ENCODE measurements at regions not wholly inside any gene's neighbourhood (a gene's known extent, or its start where the extent isn't known, plus 50 kb on each side); places are given as distances from the start of the nearest gene placed in this dataset.

DNA sequence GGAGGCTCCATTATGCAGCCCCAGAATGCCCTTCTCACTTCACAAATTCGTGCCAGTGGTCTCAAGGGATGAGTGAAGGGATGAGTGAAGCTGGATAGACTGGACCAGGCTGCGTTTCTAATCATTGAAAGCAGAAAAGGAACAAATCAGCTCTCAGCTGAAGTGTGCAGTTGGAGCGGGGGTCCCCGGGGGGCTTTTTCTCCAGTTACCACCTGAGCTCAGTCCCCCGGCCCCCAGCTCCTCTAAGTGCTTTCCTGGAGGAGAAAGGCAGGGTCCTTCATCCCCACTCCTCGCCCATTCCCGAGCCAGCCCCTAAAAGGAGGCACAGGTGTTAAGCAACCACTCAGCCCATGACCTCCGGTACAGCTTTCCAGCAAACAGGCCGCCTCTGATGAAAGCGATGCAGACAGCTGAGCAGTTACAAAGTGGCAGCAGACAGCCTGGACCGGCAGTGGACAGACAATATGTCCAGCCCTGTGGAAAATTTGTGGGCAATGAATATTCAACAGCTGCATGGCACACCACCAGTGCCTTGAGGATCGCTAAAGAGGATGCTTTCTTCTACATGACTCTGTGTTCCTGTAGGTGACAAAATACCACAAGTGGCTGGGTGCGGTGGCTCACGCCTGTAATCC lies 110.7 kb upstream of the UBL3 start:
- FAIRE-seq (no peak), ATAC-seq (no peak), DNase-seq (ENCODE audit: low read depth in 1 of 2, low spot score in 1 of 2) (no peak)
- Histone ChIP-seq H3K4me3 (no peak overlapping the region), H3K4me1 (no peaks in the 10 kb centered on the region), H3K9me3 (no peaks in the 10 kb centered on the region), H3K4me2 (no peak overlapping the region), H3K27ac (no peak overlapping the region)
- TF ChIP-seq POLR2A (IDR thresholded peaks at IDR 0.05; ENCODE audit: low read length) (no peak), BHLHE40 (IDR thresholded peaks at IDR 0.05; ENCODE audit: low read depth, low read length) (no peak), CHD2 (IDR thresholded peaks at IDR 0.05; ENCODE audit: low read length, partially characterized antibody) (no peak), KDM5A (IDR thresholded peaks at IDR 0.05) (no peak), ZC3H11A (IDR thresholded peaks at IDR 0.05) (no peak), ZNF302 (CRISPR knock-in tag; IDR thresholded peaks at IDR 0.05) (no peak)
- TF ChIP-seq, protein P1, sequence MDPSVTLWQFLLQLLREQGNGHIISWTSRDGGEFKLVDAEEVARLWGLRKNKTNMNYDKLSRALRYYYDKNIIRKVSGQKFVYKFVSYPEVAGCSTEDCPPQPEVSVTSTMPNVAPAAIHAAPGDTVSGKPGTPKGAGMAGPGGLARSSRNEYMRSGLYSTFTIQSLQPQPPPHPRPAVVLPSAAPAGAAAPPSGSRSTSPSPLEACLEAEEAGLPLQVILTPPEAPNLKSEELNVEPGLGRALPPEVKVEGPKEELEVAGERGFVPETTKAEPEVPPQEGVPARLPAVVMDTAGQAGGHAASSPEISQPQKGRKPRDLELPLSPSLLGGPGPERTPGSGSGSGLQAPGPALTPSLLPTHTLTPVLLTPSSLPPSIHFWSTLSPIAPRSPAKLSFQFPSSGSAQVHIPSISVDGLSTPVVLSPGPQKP (IDR thresholded peaks at IDR 0.05; ENCODE audit: low read depth, low read length) = no peak
- 53% methylated on average over 13 of the region's 14 CpGs for WGBS (ENCODE audit: missing lambda C conversion rate)
- ChIA-PET POLR2A (no interaction called here), CTCF (interaction anchor here (1.3 kb wide), 1 partner anchor 13 kb away, joined by 4 read pairs; no protein-coding TSS in a partner anchor)

DNA sequence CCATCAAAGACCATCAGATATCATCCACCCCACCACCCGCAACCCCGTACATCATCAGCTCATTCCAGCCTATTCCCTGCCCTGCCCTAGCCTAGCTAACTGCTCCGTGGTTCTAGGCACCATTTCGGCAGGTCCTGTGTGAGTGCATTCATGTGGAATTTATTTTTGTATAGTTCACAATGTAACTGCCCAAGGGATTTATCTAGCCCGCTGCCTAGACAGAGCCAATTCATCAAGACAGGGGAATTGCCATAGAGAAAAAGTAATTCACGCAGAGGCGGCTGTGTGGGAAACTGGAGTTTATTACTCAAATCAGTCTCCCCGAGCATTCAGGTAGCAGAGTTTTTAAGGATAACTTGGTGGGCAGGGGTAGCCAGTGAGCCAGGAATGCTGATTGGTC lies 109.2 kb upstream of the UBL3 start:
- no peak for FAIRE-seq
- no peaks in the 10 kb centered on the region for H3K9me3 ChIP-seq
- no peak overlapping the region for H3K4me3 ChIP-seq
- DNase-seq (ENCODE audit: low read depth in 1 of 2, low spot score in 1 of 2) = no peak
- WGBS (ENCODE audit: missing lambda C conversion rate) = 78% methylated on average over 8 of the region's 8 CpGs
- TF ChIP-seq, protein P2, sequence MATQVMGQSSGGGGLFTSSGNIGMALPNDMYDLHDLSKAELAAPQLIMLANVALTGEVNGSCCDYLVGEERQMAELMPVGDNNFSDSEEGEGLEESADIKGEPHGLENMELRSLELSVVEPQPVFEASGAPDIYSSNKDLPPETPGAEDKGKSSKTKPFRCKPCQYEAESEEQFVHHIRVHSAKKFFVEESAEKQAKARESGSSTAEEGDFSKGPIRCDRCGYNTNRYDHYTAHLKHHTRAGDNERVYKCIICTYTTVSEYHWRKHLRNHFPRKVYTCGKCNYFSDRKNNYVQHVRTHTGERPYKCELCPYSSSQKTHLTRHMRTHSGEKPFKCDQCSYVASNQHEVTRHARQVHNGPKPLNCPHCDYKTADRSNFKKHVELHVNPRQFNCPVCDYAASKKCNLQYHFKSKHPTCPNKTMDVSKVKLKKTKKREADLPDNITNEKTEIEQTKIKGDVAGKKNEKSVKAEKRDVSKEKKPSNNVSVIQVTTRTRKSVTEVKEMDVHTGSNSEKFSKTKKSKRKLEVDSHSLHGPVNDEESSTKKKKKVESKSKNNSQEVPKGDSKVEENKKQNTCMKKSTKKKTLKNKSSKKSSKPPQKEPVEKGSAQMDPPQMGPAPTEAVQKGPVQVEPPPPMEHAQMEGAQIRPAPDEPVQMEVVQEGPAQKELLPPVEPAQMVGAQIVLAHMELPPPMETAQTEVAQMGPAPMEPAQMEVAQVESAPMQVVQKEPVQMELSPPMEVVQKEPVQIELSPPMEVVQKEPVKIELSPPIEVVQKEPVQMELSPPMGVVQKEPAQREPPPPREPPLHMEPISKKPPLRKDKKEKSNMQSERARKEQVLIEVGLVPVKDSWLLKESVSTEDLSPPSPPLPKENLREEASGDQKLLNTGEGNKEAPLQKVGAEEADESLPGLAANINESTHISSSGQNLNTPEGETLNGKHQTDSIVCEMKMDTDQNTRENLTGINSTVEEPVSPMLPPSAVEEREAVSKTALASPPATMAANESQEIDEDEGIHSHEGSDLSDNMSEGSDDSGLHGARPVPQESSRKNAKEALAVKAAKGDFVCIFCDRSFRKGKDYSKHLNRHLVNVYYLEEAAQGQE (IDR thresholded peaks at IDR 0.05) = no peak
- TF ChIP-seq CBX8 (IDR thresholded peaks at IDR 0.05) (no peak), EHF (CRISPR knock-in tag; IDR thresholded peaks at IDR 0.05) (no peak), CHD4 (IDR thresholded peaks at IDR 0.05; ENCODE audit: borderline replicate concordance) (no peak), EHMT2 (IDR thresholded peaks at IDR 0.05; ENCODE audit: low read depth) (no peak), HDAC2 (IDR thresholded peaks at IDR 0.05) (no peak), GATA3 (IDR thresholded peaks at IDR 0.05; ENCODE audit: borderline replicate concordance) (no peak), MAFK (IDR thresholded peaks at IDR 0.05; ENCODE audit: partially characterized antibody) (no peak)
- TF ChIP-seq, protein P3, sequence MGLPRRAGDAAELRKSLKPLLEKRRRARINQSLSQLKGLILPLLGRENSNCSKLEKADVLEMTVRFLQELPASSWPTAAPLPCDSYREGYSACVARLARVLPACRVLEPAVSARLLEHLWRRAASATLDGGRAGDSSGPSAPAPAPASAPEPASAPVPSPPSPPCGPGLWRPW (IDR thresholded peaks at IDR 0.05) = no peak
- TF ChIP-seq, protein P4, sequence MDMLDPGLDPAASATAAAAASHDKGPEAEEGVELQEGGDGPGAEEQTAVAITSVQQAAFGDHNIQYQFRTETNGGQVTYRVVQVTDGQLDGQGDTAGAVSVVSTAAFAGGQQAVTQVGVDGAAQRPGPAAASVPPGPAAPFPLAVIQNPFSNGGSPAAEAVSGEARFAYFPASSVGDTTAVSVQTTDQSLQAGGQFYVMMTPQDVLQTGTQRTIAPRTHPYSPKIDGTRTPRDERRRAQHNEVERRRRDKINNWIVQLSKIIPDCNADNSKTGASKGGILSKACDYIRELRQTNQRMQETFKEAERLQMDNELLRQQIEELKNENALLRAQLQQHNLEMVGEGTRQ (IDR thresholded peaks at IDR 0.05) = no peak
- TF ChIP-seq, protein P5, sequence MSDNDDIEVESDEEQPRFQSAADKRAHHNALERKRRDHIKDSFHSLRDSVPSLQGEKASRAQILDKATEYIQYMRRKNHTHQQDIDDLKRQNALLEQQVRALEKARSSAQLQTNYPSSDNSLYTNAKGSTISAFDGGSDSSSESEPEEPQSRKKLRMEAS (IDR thresholded peaks at IDR 0.05) = no peak
- ChIA-PET CTCF (no interaction called here), POLR2A (no interaction called here)
- H3K4me2 ChIP-seq = no peak overlapping the region
- no peak overlapping the region for H3K27ac ChIP-seq
- no peak for ATAC-seq
- H3K4me1 ChIP-seq = no peaks in the 10 kb centered on the region

DNA sequence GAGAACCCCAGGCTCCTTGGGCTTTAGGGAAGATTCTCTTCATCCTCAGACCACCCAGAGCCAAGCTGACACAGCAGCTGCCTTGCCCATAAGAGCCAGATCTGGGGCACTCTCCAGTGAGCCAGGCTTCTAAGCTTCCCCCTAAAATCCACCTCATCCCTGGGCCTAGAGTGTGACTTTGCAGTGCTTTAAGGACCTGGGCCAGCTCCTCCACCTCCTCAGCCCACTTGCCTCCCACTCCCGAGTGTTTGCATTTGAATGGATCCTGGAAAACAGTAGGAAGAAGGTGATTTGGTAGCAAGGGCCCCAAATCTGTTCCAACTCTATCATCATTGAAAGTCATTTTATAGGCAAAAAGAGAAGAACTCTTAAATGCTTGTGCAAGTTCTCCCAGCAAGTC lies 108.7 kb upstream of the UBL3 start:
- DNase-seq (ENCODE audit: low read depth in 1 of 2, low spot score in 1 of 2) (no peak), FAIRE-seq (no peak), ATAC-seq (no peak)
- H3K27ac ChIP-seq = no peak overlapping the region
- H3K4me1 ChIP-seq = no peaks in the 10 kb centered on the region
- H3K4me3 ChIP-seq = no peak overlapping the region
- ChIA-PET CTCF (no interaction called here), POLR2A (no interaction called here)
- TF ChIP-seq NFE2L2 (conservative IDR thresholded peaks at IDR 0.05; ENCODE audit: low read length) (no peak), CBX2 (IDR thresholded peaks at IDR 0.05; ENCODE audit: borderline replicate concordance, low read depth) (no peak), HOXA7 (CRISPR knock-in tag; IDR thresholded peaks at IDR 0.05) (no peak), KDM5A (IDR thresholded peaks at IDR 0.05) (no peak), POLR2AphosphoS2 (conservative IDR thresholded peaks at IDR 0.05; ENCODE audit: low read length) (no peak), NR3C1 (IDR thresholded peaks at IDR 0.05) (no peak), SMC3 (IDR thresholded peaks at IDR 0.05) (no peak), BHLHE40 (IDR thresholded peaks at IDR 0.05; ENCODE audit: low read depth, low read length) (no peak), RARB (CRISPR knock-in tag; IDR thresholded peaks at IDR 0.05) (no peak), HDAC2 (IDR thresholded peaks at IDR 0.05) (no peak), EP300 (IDR thresholded peaks at IDR 0.05) (no peak), EHF (CRISPR knock-in tag; IDR thresholded peaks at IDR 0.05) (no peak), CBX8 (IDR thresholded peaks at IDR 0.05) (no peak)
- TF ChIP-seq, protein P6, sequence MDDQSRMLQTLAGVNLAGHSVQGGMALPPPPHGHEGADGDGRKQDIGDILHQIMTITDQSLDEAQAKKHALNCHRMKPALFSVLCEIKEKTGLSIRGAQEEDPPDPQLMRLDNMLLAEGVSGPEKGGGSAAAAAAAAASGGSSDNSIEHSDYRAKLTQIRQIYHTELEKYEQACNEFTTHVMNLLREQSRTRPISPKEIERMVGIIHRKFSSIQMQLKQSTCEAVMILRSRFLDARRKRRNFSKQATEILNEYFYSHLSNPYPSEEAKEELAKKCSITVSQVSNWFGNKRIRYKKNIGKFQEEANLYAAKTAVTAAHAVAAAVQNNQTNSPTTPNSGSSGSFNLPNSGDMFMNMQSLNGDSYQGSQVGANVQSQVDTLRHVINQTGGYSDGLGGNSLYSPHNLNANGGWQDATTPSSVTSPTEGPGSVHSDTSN (IDR thresholded peaks at IDR 0.05) = no peak
- TF ChIP-seq, protein P7, sequence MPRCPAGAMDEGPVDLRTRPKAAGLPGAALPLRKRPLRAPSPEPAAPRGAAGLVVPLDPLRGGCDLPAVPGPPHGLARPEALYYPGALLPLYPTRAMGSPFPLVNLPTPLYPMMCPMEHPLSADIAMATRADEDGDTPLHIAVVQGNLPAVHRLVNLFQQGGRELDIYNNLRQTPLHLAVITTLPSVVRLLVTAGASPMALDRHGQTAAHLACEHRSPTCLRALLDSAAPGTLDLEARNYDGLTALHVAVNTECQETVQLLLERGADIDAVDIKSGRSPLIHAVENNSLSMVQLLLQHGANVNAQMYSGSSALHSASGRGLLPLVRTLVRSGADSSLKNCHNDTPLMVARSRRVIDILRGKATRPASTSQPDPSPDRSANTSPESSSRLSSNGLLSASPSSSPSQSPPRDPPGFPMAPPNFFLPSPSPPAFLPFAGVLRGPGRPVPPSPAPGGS (IDR thresholded peaks at IDR 0.05) = no peak
- no peaks in the 10 kb centered on the region for H3K9me3 ChIP-seq
- no peak overlapping the region for H3K4me2 ChIP-seq
- WGBS (ENCODE audit: missing lambda C conversion rate) = 75% methylated on average over 1 of the region's 1 CpG

Data from A549 (cell line).